Stomach (tissue), 8 donors: ENCODE measurements at regions not wholly inside any gene's neighbourhood (a gene's known extent, or its start where the extent isn't known, plus 50 kb on each side); places are given as distances from the start of the nearest gene placed in this dataset.

Experiments used
- DNase-seq, 2 donors: peaks; one replicate each; pipeline versions ENCODE4 v3.0.0 to v3.0.0-alpha.2; 2013 to 2019
- H3K27ac ChIP-seq, 5 donors: fragments of 200-600 bp in 4 of 5; sonication (generic) in 4 of 5; one replicate each; pipeline ENCODE4 v1.5.1; 2013 to 2019; ENCODE audit warnings: mild to moderate bottlenecking in 1 of 5, moderate library complexity in 1 of 5
- H3K27me3 ChIP-seq, 3 donors: fragments of 200-600 bp; sonication (generic); one replicate each; pipeline ENCODE4 v1.5.1; 2017 to 2019; ENCODE audit warnings: mixed run types in 1 of 3
- H3K36me3 ChIP-seq, 4 donors: fragments of 200-600 bp; sonication (generic); 1 replicate in 3 of 4; 2 replicates in 1 of 4; pipeline ENCODE4 v1.5.1; 2016 to 2019
- H3K4me1 ChIP-seq, 4 donors: fragments of 200-600 bp; sonication (generic); one replicate each; pipeline ENCODE4 v1.5.1; 2016 to 2019
- H3K4me3 ChIP-seq, 4 donors: fragments of 200-600 bp; sonication (generic) in 3 of 4; one replicate each; pipeline ENCODE4 v1.5.1; 2016 to 2019; ENCODE audit warnings: mild to moderate bottlenecking in 1 of 4
- H3K9me3 ChIP-seq, 4 donors: fragments of 200-600 bp; sonication (generic); one replicate each; pipeline ENCODE4 v1.5.1; 2016 to 2019
- EP300 ChIP-seq: sonication (generic); formaldehyde crosslinking; IDR thresholded peaks from one replicate; pipeline ENCODE4 v1.6.1; 2017; ENCODE audit warnings: antibody characterized with exemption
- POLR2A ChIP-seq, 4 donors: fragments of 450-650 bp; IDR thresholded peaks; one replicate each; pipeline ENCODE4 v1.6.1; 2016; ENCODE audit warnings: antibody characterized with exemption in 4 of 4, control low read depth in 2 of 4, mild to moderate bottlenecking in 1 of 4, moderate library complexity in 1 of 4
- POLR2AphosphoS5 ChIP-seq, 3 donors: sonication (generic); formaldehyde crosslinking; IDR thresholded peaks; one replicate each; pipeline ENCODE4 v1.6.1; 2016; ENCODE audit warnings: antibody characterized with exemption in 3 of 3
- WGBS, 5 donors: extraction: QIAGEN DNeasy Blood & Tissue Kit in 3 of 5; methylation state at CpG; one replicate each; pipeline versions ENCODE4 v1.1.5 to v1.1.7; 2013 to 2018; 5-methylcytosine and 5-hydroxymethylcytosine counted together
- intact Hi-C: fragments of 100-400 bp; cut with DNase I; formaldehyde crosslinking; loops from one replicate; pipeline ENCODE4 v1.15.1; 2023; ENCODE audit warnings: low total_unique reads
- TF ChIP-seq, protein P1 (sequence below), 7 experiments: fragments of 450-650 bp in 4 of 7; fragments of 200-600 bp in 3 of 7; sonication (generic) in 3 of 7; IDR thresholded peaks; one replicate each; pipeline ENCODE4 v1.5.1; 2016 to 2019; ENCODE audit warnings: antibody characterized with exemption in 7 of 7, control low read depth in 2 of 7, mild to moderate bottlenecking in 1 of 7
- donor health status: healthy with polysubstance abuse.
- donor health status: Bipolar disorder and iron deficiency.
- donor health status: healthy.

DNA sequence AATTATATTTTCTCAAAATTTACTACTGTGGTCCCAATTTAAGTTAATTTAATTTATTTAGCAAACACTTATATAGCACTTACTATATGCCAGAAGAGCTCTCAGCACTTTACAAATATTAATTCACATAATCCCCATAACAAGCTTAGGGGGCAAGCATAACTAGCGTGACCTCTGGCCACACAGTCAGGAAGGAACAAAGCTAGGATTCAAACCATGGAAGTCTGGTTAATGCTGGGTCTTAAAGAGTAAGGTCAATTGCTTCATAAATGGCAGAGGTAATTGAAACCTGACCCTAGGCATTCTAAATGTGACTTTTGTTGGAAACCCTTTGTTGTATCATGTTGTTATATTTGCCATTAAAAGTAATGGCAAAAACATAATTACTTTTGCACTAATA lies 279.5 kb upstream of the EMCN start:
- no peak overlapping the region for H3K27ac ChIP-seq
- no peaks in the 10 kb centered on the region for H3K27me3 ChIP-seq
- WGBS, 5 donors = 78 to 100% (median 95%) methylated on average over 1 of the region's 1 CpG
- H3K4me3 ChIP-seq = no peak overlapping the region
- intact Hi-C loops = no loop called here
- TF ChIP-seq EP300 (no peak), POLR2A (IDR thresholded peaks at IDR 0.05) (no peak), POLR2AphosphoS5 (IDR thresholded peaks at IDR 0.05) (no peak)
- TF ChIP-seq, protein P1, sequence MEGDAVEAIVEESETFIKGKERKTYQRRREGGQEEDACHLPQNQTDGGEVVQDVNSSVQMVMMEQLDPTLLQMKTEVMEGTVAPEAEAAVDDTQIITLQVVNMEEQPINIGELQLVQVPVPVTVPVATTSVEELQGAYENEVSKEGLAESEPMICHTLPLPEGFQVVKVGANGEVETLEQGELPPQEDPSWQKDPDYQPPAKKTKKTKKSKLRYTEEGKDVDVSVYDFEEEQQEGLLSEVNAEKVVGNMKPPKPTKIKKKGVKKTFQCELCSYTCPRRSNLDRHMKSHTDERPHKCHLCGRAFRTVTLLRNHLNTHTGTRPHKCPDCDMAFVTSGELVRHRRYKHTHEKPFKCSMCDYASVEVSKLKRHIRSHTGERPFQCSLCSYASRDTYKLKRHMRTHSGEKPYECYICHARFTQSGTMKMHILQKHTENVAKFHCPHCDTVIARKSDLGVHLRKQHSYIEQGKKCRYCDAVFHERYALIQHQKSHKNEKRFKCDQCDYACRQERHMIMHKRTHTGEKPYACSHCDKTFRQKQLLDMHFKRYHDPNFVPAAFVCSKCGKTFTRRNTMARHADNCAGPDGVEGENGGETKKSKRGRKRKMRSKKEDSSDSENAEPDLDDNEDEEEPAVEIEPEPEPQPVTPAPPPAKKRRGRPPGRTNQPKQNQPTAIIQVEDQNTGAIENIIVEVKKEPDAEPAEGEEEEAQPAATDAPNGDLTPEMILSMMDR (IDR thresholded peaks at IDR 0.05) = no peak
- H3K9me3 ChIP-seq = peaks cover 0 to 3% (median 0%) of the 10 kb centered on the region in 4 donors
- no peak for DNase-seq
- H3K4me1 ChIP-seq = no peaks in the 10 kb centered on the region
- no peaks in the 10 kb centered on the region for H3K36me3 ChIP-seq

DNA sequence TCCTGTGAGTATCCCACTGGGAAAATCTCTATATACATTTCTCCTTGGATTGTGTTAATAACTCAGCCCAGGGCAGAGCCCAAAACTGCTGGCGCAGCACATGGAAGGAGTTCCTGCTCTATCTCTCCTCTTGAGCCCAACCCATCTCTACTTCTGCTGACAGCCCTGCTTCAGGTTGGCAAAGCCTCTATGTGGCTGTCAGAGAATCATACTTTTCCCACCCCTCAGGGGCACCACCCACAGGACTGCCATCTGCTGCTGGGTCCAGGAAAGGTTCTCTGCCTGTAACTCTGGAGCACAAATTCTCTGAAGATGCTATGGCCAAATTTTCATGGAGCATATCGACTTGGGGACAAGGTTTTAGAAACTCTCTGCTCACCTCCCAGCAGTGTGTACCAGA lies 278.5 kb upstream of the EMCN start:
- no peaks in the 10 kb centered on the region for H3K27me3 ChIP-seq
- peaks cover 0 to 6% (median 0%) of the 10 kb centered on the region in 4 donors for H3K4me1 ChIP-seq
- H3K27ac ChIP-seq = no peak overlapping the region
- no peaks in the 10 kb centered on the region for H3K9me3 ChIP-seq
- 50 to 83% (median 80%) methylated on average over 1 to 2 of the region's 2 CpGs for WGBS, 5 donors
- no peak overlapping the region for H3K4me3 ChIP-seq
- no peaks in the 10 kb centered on the region for H3K36me3 ChIP-seq
- no peak for TF ChIP-seq POLR2A (IDR thresholded peaks at IDR 0.05)
- intact Hi-C loops = no loop called here
- no peak for DNase-seq

DNA sequence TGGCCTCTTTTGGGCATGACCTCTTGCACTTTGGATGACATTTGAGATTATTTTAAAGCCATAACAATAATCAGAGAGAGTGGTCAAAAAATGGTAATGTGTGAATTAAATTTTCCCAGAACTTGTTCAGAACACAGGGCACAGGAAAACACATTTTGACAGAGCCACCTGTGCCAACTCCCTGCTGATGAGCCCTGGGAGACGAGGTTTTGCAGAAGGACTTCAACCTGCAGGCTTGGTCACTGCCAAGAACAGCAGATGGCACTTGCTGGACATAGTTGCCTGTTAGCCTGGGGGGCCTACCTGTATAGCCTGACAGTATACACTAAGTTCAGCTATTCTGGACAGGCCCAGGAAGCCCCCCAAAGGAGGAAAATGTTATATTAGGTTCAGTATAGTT lies 277.8 kb upstream of the EMCN start:
- TF ChIP-seq POLR2AphosphoS5 (IDR thresholded peaks at IDR 0.05) (no peak), EP300 (no peak), POLR2A (IDR thresholded peaks at IDR 0.05) (no peak)
- TF ChIP-seq, protein P1 (IDR thresholded peaks at IDR 0.05) = no peak
- Histone ChIP-seq H3K4me3 (no peak overlapping the region), H3K27me3 (no peaks in the 10 kb centered on the region), H3K27ac (no peak overlapping the region), H3K9me3 (no peaks in the 10 kb centered on the region), H3K4me1 (peaks cover 0 to 10% (median 0%) of the 10 kb centered on the region in 4 donors), H3K36me3 (no peaks in the 10 kb centered on the region)
- intact Hi-C loops = no loop called here
- WGBS, 5 donors = 61 to 100% (median 70%) methylated on average over 1 of the region's 1 CpG
- DNase-seq = no peak

DNA sequence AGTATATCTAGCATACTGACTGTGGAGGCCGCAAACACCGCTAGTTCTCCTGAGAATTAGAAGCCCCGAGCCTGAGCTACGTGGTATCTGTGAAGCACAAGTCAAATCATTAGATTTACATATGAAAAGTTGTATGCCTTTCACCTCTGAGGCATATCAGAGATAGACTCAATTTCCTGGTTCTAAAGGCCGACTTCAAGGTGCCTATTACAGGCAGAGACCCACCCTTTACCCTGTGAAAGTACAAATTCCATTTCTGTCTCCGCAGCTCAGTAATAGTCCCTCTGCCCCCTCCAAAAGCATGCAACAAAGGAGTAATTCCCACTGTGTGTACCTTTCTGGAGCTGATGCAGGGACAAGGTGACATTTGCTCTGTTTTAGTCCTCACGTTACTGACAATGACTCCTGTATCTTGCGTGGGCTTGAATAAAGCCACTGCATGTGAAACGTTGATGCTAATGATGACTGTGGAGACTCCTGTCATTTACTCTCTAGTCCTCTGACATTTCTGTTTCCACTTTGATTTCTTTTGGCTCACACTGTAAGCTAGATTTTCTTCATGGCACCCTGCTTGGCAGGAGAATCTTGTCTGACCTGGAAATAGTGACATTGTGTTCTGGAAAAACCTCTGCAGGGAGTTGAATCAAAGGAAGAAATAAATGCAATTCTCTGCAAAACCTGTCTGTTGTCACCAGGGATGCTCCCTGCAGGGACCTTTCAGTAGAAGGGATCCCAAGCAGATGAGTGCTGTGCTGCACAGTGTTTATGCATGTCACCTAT lies 273.2 kb upstream of the EMCN start:
- Histone ChIP-seq H3K4me3 (no peak overlapping the region), H3K9me3 (no peaks in the 10 kb centered on the region), H3K36me3 (no peaks in the 10 kb centered on the region), H3K4me1 (peaks cover 0 to 18% (median 0%) of the 10 kb centered on the region in 4 donors), H3K27ac (peak overlapping the region; percentile 7 to 63 (median 49)), H3K27me3 (no peaks in the 10 kb centered on the region)
- TF ChIP-seq, protein P1 (IDR thresholded peaks at IDR 0.05) = no peak
- no peak for TF ChIP-seq POLR2A (IDR thresholded peaks at IDR 0.05)
- no peak for TF ChIP-seq EP300
- TF ChIP-seq POLR2AphosphoS5 (IDR thresholded peaks at IDR 0.05) = peak in 1 of 3 donors; percentile 30
- 28 to 55% (median 39%) methylated on average over 9 of the region's 9 CpGs for WGBS, 5 donors
- DNase-seq = peak in 1 of 2 donors; percentile 68
- intact Hi-C loops = no loop called here

DNA sequence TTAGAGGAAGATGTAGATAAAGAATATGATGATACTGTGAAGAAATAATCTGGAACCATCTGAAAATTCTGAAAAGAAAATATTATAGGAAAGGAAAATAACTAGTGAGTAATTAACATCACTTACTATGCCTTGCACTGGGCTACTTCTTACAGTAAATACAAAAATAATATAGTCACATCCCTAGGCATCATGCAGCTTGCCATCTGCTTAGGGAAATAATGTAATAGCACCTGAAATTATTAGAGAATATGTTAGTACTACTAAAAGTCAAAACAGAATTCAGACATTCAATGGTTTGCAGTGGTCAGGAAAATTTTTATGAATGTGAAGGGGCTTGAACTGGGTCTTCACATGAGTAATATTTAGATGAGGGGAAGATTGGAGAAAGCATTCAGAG lies 272.2 kb upstream of the EMCN start:
- intact Hi-C loops = no loop called here
- no peaks in the 10 kb centered on the region for H3K27me3 ChIP-seq
- peak overlapping the region in 2 of 5 donors; percentile 45 to 63 for H3K27ac ChIP-seq
- TF ChIP-seq, protein P1 (IDR thresholded peaks at IDR 0.05) = no peak
- no peak for TF ChIP-seq POLR2A (IDR thresholded peaks at IDR 0.05)
- TF ChIP-seq EP300 = no peak
- TF ChIP-seq POLR2AphosphoS5 (IDR thresholded peaks at IDR 0.05) = no peak
- no peaks in the 10 kb centered on the region for H3K9me3 ChIP-seq
- no peak overlapping the region for H3K4me3 ChIP-seq
- H3K4me1 ChIP-seq = peaks cover 0 to 18% (median 0%) of the 10 kb centered on the region in 4 donors
- H3K36me3 ChIP-seq = no peaks in the 10 kb centered on the region
- DNase-seq = no peak
